Type B pancreatic cell (in vitro differentiated cells): ENCODE measurements at regions not wholly inside any gene's neighbourhood (a gene's known extent, or its start where the extent isn't known, plus 50 kb on each side); places are given as distances from the start of the nearest gene placed in this dataset.

ENCODE experiments used
- DNase-seq: peaks from one replicate; pipeline ENCODE4 v3.0.0; 2021; ENCODE audit warnings: mixed read lengths; ENCODE audit not compliant: unreplicated experiment; ENCODE audit errors: extremely low spot score
- H3K27ac Mint-ChIP-seq: 2 replicates; pipeline ENCODE4 v1.8.0; 2021; ENCODE audit warnings: mild to moderate bottlenecking, mixed read lengths
- H3K27me3 Mint-ChIP-seq: 2 replicates; pipeline ENCODE4 v1.8.0; 2021; ENCODE audit warnings: mixed read lengths
- H3K36me3 Mint-ChIP-seq: 2 replicates; pipeline ENCODE4 v1.8.0; 2021; ENCODE audit warnings: mixed read lengths
- H3K4me1 Mint-ChIP-seq: one replicate; pipeline ENCODE4 v1.8.0; 2021; ENCODE audit warnings: mixed read lengths; ENCODE audit not compliant: unreplicated experiment
- H3K4me3 Mint-ChIP-seq: 2 replicates; pipeline ENCODE4 v1.8.0; 2021; ENCODE audit warnings: mild to moderate bottlenecking, mixed read lengths
- H3K9me3 Mint-ChIP-seq: 2 replicates; pipeline ENCODE4 v1.8.0; 2021; ENCODE audit warnings: mixed read lengths
- TF ChIP-seq, protein P1 (sequence below): fragments of 200-600 bp; sonication (generic); conservative IDR thresholded peaks from 2 replicates; pipeline ENCODE4 v1.5.0; 2021; ENCODE audit warnings: antibody characterized with exemption, mild to moderate bottlenecking

DNA sequence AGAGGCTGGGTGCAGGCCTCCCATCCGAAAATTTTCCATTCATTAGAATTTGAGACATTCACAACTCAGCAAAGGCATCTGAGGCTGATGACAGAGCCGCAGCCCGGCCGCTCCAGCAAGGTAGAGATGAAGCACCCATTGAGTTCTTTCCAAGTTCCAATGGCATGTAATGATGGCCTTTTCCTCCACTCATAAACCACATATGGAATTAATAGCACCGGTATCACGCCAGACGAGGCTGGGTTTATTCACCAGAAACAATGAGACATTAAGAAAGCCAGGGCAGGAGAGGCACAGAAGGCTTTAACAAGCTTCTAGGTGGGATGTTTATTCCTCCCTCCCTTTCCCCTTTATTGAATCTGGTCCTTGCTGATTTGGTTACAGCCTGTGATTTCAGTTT is 534.4 kb downstream of the MN1 start:
- H3K9me3 Mint-ChIP-seq, result peaks cover 5% of the 10 kb centered on the region
- peaks cover 37% of the 10 kb centered on the region for H3K27me3 Mint-ChIP-seq
- H3K27ac Mint-ChIP-seq, result no peak overlapping the region
- H3K4me3 Mint-ChIP-seq, result no peak overlapping the region
- TF ChIP-seq, protein P1, sequence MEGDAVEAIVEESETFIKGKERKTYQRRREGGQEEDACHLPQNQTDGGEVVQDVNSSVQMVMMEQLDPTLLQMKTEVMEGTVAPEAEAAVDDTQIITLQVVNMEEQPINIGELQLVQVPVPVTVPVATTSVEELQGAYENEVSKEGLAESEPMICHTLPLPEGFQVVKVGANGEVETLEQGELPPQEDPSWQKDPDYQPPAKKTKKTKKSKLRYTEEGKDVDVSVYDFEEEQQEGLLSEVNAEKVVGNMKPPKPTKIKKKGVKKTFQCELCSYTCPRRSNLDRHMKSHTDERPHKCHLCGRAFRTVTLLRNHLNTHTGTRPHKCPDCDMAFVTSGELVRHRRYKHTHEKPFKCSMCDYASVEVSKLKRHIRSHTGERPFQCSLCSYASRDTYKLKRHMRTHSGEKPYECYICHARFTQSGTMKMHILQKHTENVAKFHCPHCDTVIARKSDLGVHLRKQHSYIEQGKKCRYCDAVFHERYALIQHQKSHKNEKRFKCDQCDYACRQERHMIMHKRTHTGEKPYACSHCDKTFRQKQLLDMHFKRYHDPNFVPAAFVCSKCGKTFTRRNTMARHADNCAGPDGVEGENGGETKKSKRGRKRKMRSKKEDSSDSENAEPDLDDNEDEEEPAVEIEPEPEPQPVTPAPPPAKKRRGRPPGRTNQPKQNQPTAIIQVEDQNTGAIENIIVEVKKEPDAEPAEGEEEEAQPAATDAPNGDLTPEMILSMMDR, result no peak
- H3K36me3 Mint-ChIP-seq, result no peaks in the 10 kb centered on the region
- no peak for DNase-seq
- H3K4me1 Mint-ChIP-seq, result peaks cover 14% of the 10 kb centered on the region

DNA sequence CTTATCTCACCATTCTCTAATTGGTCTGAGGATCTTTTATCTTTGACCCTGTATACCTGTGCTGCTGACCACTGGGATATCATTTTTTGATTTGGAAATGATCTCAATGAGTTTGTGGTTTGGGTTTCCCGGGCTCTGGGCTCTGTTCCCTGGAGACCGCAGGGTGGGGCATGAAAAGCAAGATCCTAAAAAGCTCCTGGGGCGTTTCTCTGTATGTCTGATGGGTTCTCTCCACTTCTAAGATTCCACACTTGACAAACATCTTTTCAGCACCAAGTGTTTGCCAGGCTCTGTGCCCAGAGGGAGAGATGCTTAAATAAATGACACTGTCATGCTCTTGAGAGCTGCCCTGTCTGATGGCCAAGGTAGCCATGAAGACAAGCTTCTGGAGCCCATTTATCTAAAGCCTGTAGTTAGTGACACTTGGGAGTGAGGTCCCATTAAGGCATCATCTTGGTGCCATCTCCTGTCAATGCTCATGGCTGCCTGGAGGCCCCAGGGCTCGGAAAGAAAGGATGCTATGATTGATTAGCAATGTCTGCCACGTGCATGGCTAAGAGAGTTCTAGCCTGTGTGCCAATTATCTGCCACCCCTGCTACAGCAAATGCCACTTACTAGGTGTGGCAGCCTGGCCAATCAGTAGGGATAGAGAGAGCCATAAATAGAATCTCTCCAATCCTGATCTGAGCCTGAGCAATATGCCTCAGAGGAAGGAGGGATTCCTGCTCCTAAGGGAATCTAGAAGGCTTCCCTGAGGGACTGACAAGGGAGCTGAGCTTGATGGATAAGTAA is 531.6 kb downstream of the MN1 start:
- Mint-ChIP-seq H3K27me3 (peaks cover 46% of the 10 kb centered on the region), H3K27ac (no peak overlapping the region), H3K4me1 (peaks cover 22% of the 10 kb centered on the region), H3K9me3 (no peaks in the 10 kb centered on the region), H3K4me3 (no peak overlapping the region), H3K36me3 (no peaks in the 10 kb centered on the region)
- TF ChIP-seq, protein P1, result no peak
- no peak for DNase-seq

DNA sequence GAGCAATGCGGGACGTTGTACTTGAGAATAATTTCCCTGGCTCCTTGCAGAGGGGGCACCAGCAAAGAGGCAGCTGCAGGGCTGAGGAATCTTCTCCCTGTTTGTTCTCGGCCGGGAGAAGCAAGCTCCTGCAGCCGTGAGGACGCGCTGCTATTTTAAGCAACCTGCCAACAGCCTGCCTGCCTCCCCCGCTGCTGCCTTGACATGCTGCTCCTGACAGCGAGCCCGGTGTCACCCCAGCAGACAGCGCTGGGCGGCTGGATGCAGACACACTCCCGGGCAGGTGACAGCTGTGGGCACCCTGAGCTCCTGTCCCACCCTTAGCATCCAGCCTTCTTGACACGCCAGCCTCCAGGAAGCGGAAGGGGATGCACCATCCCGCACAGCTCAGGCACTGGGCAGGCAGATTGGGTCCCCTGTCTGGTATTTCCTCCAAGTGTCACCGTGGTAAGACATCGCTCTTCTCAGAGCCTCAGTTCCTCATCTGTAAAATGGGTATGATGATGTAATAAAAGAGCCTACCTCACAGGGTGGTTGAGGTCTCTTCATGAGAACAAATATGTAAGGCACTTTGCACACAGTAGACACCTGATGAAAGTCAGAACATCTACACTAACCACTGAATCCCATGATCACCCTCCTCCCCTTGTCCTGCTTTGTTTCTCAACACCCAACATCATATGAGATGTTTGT is 530.6 kb downstream of the MN1 start:
- Mint-ChIP-seq H3K4me3 (no peak overlapping the region), H3K9me3 (no peaks in the 10 kb centered on the region), H3K27me3 (peaks cover 48% of the 10 kb centered on the region), H3K27ac (no peak overlapping the region), H3K4me1 (peaks cover 22% of the 10 kb centered on the region), H3K36me3 (no peaks in the 10 kb centered on the region)
- DNase-seq, result no peak
- TF ChIP-seq, protein P1, result no peak

DNA sequence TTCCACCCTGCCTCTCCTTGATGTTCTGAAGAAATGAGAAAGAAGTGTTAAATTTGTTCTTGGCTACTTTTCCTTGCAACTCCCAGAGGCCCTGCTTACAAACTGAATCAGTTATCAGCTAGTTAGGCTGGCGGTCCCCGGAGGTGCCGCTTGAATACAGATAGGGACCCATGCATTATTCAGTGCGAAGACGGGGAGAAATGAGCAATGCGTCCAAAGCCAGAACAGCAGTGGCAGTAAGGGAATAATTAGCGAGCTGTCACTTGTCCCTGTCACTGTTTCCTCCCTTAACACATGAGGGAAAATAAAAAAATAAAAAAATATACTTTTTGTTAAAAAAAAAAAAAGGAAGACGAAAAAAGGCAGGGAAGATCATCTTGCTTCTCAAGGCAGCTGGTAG is 528.1 kb downstream of the MN1 start:
- no peaks in the 10 kb centered on the region for H3K36me3 Mint-ChIP-seq
- no peak overlapping the region for H3K4me3 Mint-ChIP-seq
- H3K27ac Mint-ChIP-seq, result no peak overlapping the region
- DNase-seq, result no peak
- TF ChIP-seq, protein P1, result no peak
- peaks cover 22% of the 10 kb centered on the region for H3K4me1 Mint-ChIP-seq
- H3K9me3 Mint-ChIP-seq, result no peaks in the 10 kb centered on the region
- peaks cover 48% of the 10 kb centered on the region for H3K27me3 Mint-ChIP-seq

DNA sequence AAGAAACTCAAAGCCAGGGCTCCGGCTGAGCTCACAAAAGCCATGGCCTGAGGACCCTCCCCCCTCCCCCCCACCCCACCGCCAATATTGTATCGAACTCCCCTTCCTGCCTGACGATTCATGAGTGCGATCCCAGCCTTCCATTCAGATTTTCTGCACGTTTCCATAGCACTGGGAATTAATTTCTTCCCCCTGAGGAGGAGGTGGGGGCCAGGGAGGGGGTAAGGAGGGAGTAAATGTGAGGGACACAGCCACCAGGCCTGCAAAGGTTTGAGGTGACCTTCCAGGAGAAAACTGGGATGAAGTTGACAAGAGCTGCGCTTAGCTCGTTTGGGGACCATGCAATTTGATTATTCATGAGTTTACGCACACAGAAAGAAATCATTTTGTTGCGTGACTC is 527.7 kb downstream of the MN1 start:
- TF ChIP-seq, protein P1, result no peak
- Mint-ChIP-seq H3K9me3 (no peaks in the 10 kb centered on the region), H3K36me3 (no peaks in the 10 kb centered on the region), H3K27ac (no peak overlapping the region), H3K4me3 (no peak overlapping the region), H3K4me1 (peaks cover 19% of the 10 kb centered on the region), H3K27me3 (peaks cover 49% of the 10 kb centered on the region)
- no peak for DNase-seq
